ENCODE measurements at regions not wholly inside any gene's neighbourhood (a gene's known extent, or its start where the extent isn't known, plus 50 kb on each side); places are given as distances from the start of the nearest gene placed in this dataset.
"Not testable (repeated sequence)": the region's sequence is repeated elsewhere in the genome, so short reads cannot be mapped to it uniquely, and the experiment has no call there.

GRCh38 chr6:81938014-81938856 is 185.8 kb upstream of the TENT5A start:
- Mint-ChIP-seq H3K9me3 (no peaks in the 10 kb centered on the region), H3K36me3 (ENCODE audit: low read depth) (no peaks in the 10 kb centered on the region), H3K4me3 (no peak overlapping the region), H3K27ac (peak overlapping the region in 2 of 3 experiments; percentile 40 to 79), H3K27me3 (ENCODE audit: low read depth) (no peaks in the 10 kb centered on the region), H3K4me1 (no peaks in the 10 kb centered on the region)
- no peak for TF ChIP-seq CTCF (IDR thresholded peaks at IDR 0.05; ENCODE audit: unreplicated experiment in 3 of 3)

- H3K27me3 Mint-ChIP-seq (ENCODE audit: low read depth), result no peaks in the 10 kb centered on the region
- H3K9me3 Mint-ChIP-seq, result no peaks in the 10 kb centered on the region
- H3K27ac Mint-ChIP-seq, result peak overlapping the region; percentile 11 to 79 (median 54)
- TF ChIP-seq CTCF (IDR thresholded peaks at IDR 0.05; ENCODE audit: unreplicated experiment in 3 of 3), result no peak
- H3K36me3 Mint-ChIP-seq (ENCODE audit: low read depth), result no peaks in the 10 kb centered on the region
- no peaks in the 10 kb centered on the region for H3K4me1 Mint-ChIP-seq
- no peak overlapping the region for H3K4me3 Mint-ChIP-seq
These were observed 184.9 kb upstream of the TENT5A start for GRCh38 chr6:81937296-81937937.

- no peak for TF ChIP-seq CTCF (IDR thresholded peaks at IDR 0.05; ENCODE audit: unreplicated experiment in 3 of 3)
- Mint-ChIP-seq H3K4me1 (no peaks in the 10 kb centered on the region), H3K27ac (no peak overlapping the region), H3K27me3 (ENCODE audit: low read depth) (no peaks in the 10 kb centered on the region), H3K36me3 (ENCODE audit: low read depth) (no peaks in the 10 kb centered on the region), H3K9me3 (no peaks in the 10 kb centered on the region), H3K4me3 (no peak overlapping the region)
These were observed 182.5 kb upstream of the TENT5A start for GRCh38 chr6:81934936-81935335.

- Mint-ChIP-seq H3K4me3 (no peak overlapping the region), H3K27ac (no peak overlapping the region), H3K27me3 (ENCODE audit: low read depth) (no peaks in the 10 kb centered on the region), H3K4me1 (no peaks in the 10 kb centered on the region), H3K36me3 (ENCODE audit: low read depth) (no peaks in the 10 kb centered on the region), H3K9me3 (no peaks in the 10 kb centered on the region)
- no peak for TF ChIP-seq CTCF (IDR thresholded peaks at IDR 0.05; ENCODE audit: unreplicated experiment in 3 of 3)
These were observed 181.1 kb upstream of the TENT5A start for GRCh38 chr6:81933608-81934051.

- Mint-ChIP-seq H3K4me1 (no peaks in the 10 kb centered on the region), H3K27ac (no peak overlapping the region), H3K36me3 (ENCODE audit: low read depth) (no peaks in the 10 kb centered on the region), H3K9me3 (no peaks in the 10 kb centered on the region), H3K27me3 (ENCODE audit: low read depth) (no peaks in the 10 kb centered on the region), H3K4me3 (no peak overlapping the region)
- no peak for TF ChIP-seq CTCF (IDR thresholded peaks at IDR 0.05; ENCODE audit: unreplicated experiment in 3 of 3)
These were observed 180.6 kb upstream of the TENT5A start for GRCh38 chr6:81933089-81933488.

- H3K27me3 Mint-ChIP-seq (ENCODE audit: low read depth); H3K4me3 Mint-ChIP-seq; H3K36me3 Mint-ChIP-seq (ENCODE audit: low read depth): not testable (repeated sequence)
These were observed 180.0 kb upstream of the TENT5A start for GRCh38 chr6:81932448-81932847.

More at GRCh38 chr6:81932448-81932847, 180.0 kb upstream of the TENT5A start:
- H3K4me1 Mint-ChIP-seq, H3K9me3 Mint-ChIP-seq, H3K27ac Mint-ChIP-seq: not testable (repeated sequence)
